ENCODE measurements at regions not wholly inside any gene's neighbourhood (a gene's known extent, or its start where the extent isn't known, plus 50 kb on each side); places are given as distances from the start of the nearest gene placed in this dataset.

- no peak for TF ChIP-seq CTCF (IDR thresholded peaks at IDR 0.05; ENCODE audit: insufficient read depth, missing control alignments)
- DNase-seq (ENCODE audit: insufficient read length, low spot score), result no peak
- FAIRE-seq, result no peak
Observed at GRCh38 chr12:108441549-108441948, 73.5 kb upstream of the FICD start.

- no peak for FAIRE-seq
- no peak for DNase-seq (ENCODE audit: insufficient read length, low spot score)
- no peak for TF ChIP-seq CTCF (IDR thresholded peaks at IDR 0.05; ENCODE audit: insufficient read depth, missing control alignments)
Observed at GRCh38 chr12:108440736-108441135, 74.3 kb upstream of the FICD start.

GRCh38 chr12:108438667-108439066 is 76.4 kb upstream of the FICD start:
- TF ChIP-seq CTCF (IDR thresholded peaks at IDR 0.05; ENCODE audit: insufficient read depth, missing control alignments), result no peak
- DNase-seq (ENCODE audit: insufficient read length, low spot score) (no peak), FAIRE-seq (no peak)

GRCh38 chr12:108432423-108433121 is 82.5 kb upstream of the FICD start:
- TF ChIP-seq CTCF (IDR thresholded peaks at IDR 0.05; ENCODE audit: insufficient read depth, missing control alignments), result no peak
- FAIRE-seq, result no peak
- no peak for DNase-seq (ENCODE audit: insufficient read length, low spot score)

GRCh38 chr12:108430926-108431325 is 84.2 kb upstream of the FICD start:
- no peak for FAIRE-seq
- no peak for TF ChIP-seq CTCF (IDR thresholded peaks at IDR 0.05; ENCODE audit: insufficient read depth, missing control alignments)

GRCh38 chr12:108430245-108430644 is 84.8 kb upstream of the FICD start:
- no peak for TF ChIP-seq CTCF (IDR thresholded peaks at IDR 0.05; ENCODE audit: insufficient read depth, missing control alignments)
- FAIRE-seq (no peak), DNase-seq (ENCODE audit: insufficient read length, low spot score) (no peak)

More at GRCh38 chr12:108430926-108431325, 84.2 kb upstream of the FICD start:
- no peak for DNase-seq (ENCODE audit: insufficient read length, low spot score)

GRCh38 chr12:108425238-108425795 is 86.2 kb upstream of the CMKLR1 start:
- TF ChIP-seq CTCF (IDR thresholded peaks at IDR 0.05; ENCODE audit: insufficient read depth, missing control alignments), result no peak
- DNase-seq (ENCODE audit: insufficient read length, low spot score), result no peak
- FAIRE-seq, result no peak

Data from D721Med (cell line).